Nephron progenitor cell (in vitro differentiated cells): ENCODE measurements at regions not wholly inside any gene's neighbourhood (a gene's known extent, or its start where the extent isn't known, plus 50 kb on each side); places are given as distances from the start of the nearest gene placed in this dataset.
A peak's percentile ranks its signal among the peaks of the same experiment; 100 is the strongest.

Experiments
- DNase-seq: peaks from one replicate; pipeline ENCODE4 v3.0.0; 2021
- H3K27ac Mint-ChIP-seq: 2 replicates; pipeline ENCODE4 v1.8.0; 2021; ENCODE audit warnings: mild to moderate bottlenecking, moderate library complexity, mixed read lengths
- H3K27me3 Mint-ChIP-seq: 2 replicates; pipeline ENCODE4 v1.8.0; 2021; ENCODE audit warnings: mild to moderate bottlenecking, low read depth, mixed read lengths; ENCODE audit not compliant: poor library complexity
- H3K36me3 Mint-ChIP-seq: 2 replicates; pipeline ENCODE4 v1.8.0; 2021; ENCODE audit warnings: low read depth, mixed read lengths
- H3K4me1 Mint-ChIP-seq: 2 replicates; pipeline ENCODE4 v1.8.0; 2021; ENCODE audit warnings: mixed read lengths
- H3K4me3 Mint-ChIP-seq: 2 replicates; pipeline ENCODE4 v1.8.0; 2021; ENCODE audit warnings: mild to moderate bottlenecking, moderate library complexity, mixed read lengths
- H3K9me3 Mint-ChIP-seq: 2 replicates; pipeline ENCODE4 v1.8.0; 2021; ENCODE audit warnings: mild to moderate bottlenecking, moderate library complexity, mixed read lengths
- TF ChIP-seq, protein P1 (sequence below): fragments of 200-600 bp; sonication (generic); IDR thresholded peaks from 2 replicates; pipeline ENCODE4 v1.5.0; 2021; ENCODE audit warnings: antibody characterized with exemption

DNA sequence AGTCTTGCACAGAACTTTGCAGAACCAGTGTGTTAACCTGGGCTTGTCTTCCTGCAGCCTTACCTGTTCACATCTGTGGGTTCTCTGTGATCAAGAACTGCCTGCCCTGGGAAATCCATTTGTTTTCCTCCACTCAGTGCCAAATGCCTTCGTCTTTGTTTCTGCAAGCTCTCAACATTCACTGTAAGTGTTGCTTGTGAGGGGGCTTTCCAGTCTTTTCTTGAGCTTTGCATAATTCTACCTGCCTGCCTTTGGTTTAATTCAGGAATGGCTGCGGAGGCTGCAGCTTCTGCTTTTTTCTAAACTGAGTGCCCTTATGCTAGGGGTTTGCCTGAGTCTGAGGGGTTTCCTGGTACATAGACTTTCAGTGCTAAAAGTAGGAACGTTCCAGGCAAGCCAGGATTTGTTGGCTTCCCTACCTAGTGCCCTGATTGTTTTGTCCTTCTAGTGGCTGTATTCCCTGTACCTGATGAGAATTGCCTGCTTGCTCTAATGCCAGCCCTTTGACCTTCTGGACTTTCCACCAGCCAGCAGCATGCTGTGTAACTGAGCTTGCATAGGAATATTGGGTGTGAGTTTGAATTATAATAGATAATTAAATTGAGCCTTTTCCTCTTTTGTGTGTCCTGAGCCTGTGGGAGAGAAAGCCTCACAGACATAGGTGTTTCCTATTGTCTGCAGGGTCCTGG is 96.6 kb upstream of the CLSTN2 start:
- Mint-ChIP-seq H3K27ac (no peak overlapping the region), H3K4me3 (no peak overlapping the region), H3K9me3 (peaks cover 3% of the 10 kb centered on the region), H3K27me3 (peaks cover 6% of the 10 kb centered on the region), H3K36me3 (no peaks in the 10 kb centered on the region), H3K4me1 (no peaks in the 10 kb centered on the region)
- DNase-seq, result no peak
- TF ChIP-seq, protein P1, sequence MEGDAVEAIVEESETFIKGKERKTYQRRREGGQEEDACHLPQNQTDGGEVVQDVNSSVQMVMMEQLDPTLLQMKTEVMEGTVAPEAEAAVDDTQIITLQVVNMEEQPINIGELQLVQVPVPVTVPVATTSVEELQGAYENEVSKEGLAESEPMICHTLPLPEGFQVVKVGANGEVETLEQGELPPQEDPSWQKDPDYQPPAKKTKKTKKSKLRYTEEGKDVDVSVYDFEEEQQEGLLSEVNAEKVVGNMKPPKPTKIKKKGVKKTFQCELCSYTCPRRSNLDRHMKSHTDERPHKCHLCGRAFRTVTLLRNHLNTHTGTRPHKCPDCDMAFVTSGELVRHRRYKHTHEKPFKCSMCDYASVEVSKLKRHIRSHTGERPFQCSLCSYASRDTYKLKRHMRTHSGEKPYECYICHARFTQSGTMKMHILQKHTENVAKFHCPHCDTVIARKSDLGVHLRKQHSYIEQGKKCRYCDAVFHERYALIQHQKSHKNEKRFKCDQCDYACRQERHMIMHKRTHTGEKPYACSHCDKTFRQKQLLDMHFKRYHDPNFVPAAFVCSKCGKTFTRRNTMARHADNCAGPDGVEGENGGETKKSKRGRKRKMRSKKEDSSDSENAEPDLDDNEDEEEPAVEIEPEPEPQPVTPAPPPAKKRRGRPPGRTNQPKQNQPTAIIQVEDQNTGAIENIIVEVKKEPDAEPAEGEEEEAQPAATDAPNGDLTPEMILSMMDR, result no peak

DNA sequence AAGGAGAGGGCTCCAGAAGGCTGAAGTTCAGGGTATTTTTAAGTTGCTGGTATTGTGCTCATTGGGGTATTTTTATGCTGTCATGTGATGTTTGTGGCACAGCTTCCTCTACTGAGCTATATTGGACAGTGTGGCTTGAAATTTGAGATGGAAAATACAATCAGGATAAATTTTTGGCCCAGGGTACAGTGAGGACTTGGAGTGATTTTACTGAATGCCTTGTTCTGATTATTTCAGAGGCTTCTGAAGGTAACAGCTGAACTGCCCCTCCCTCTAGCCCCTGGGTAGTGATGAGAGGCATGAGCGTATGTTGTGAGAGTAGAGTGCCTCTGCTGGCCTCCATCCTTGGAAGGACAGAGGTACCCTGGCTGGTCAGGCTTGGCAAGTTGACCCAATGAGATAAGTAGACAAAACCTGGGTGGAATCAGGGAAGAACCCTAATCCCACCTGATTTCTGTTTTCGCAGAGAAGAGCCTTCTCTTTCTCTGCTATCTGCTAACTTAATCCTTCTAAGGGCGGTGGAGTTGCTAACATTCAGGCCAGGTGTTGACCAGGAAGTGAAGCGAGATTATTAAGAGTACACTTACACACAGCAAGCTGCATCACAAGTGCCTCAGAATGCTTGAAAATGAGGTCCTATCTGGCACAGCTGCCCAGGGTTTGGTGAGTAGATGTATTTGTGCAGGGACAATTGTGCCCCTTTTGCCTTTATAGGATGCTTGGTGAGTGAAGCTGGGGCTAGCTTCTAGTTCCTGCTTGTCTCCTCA is 98.1 kb upstream of the CLSTN2 start:
- H3K27me3 Mint-ChIP-seq, result peaks cover 6% of the 10 kb centered on the region
- no peak overlapping the region for H3K27ac Mint-ChIP-seq

DNA sequence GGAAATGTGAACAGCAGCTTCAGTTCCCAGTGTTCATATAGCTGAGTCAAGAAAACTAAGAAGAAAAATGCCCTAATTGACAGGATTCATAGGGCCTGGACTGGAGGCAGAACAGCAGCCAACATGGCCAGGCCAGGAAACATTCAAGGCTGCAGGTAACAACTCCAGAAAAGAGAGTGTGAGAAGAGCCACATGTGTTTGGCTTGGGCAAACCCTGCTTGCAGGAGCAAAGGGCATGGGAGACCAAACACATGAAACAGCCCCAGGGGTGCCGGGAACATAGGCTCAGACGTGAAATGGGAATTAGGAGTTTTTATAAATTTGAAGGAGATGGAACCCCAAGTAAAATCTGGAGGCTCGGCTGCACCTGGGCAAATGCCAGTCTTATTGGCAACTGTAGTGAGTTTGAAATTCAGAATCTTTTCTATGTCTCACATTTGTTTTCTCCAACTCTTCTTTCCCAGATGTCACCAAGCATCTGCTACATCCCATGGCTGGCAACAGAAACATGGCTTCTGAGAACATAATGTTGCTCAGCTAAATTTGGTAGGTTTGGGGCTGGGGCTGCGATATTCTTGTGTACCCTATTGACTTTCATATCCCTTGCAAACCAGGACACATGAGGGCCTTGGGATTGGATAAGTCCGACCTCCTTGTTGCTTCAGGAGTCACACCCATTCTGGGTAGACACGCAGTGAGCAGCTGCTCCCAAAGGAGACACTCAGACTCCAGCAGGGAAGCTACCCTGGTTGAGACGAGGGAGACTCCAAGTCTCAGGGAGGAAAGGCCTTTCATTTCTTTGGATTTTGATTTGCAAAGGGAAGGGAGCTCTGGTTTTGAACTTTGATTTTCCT is 98.9 kb upstream of the CLSTN2 start:
- Mint-ChIP-seq H3K4me3 (no peak overlapping the region), H3K27me3 (peaks cover 6% of the 10 kb centered on the region), H3K9me3 (no peaks in the 10 kb centered on the region), H3K4me1 (no peaks in the 10 kb centered on the region), H3K27ac (no peak overlapping the region), H3K36me3 (no peaks in the 10 kb centered on the region)
- no peak for DNase-seq
- TF ChIP-seq, protein P1, result no peak

More for the DNA sequence above, 98.1 kb upstream of the CLSTN2 start:
- Mint-ChIP-seq H3K9me3 (no peaks in the 10 kb centered on the region), H3K4me1 (no peaks in the 10 kb centered on the region), H3K4me3 (no peak overlapping the region), H3K36me3 (no peaks in the 10 kb centered on the region)
- TF ChIP-seq, protein P1, result no peak
- DNase-seq, result no peak

DNA sequence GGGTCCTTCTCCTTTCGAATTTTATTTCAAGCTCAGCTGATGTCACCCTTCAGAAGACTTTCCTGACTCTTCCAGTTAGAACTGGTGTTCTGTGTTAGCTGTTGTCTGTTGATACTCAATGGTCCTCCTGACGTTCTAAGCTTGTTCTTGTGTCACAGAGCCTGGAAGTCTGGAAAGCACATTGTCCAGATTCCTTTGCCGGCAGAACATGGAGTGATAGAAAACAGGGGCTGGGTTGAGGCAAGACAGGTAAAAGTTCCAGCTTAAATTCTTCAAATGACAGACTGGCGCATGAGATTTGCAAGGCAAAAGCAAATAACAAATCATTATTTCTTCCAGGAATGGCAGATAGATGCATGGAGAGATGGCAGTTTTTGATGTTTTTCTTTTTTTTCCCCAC is 102.0 kb upstream of the CLSTN2 start:
- H3K4me3 Mint-ChIP-seq, result no peak overlapping the region
- no peaks in the 10 kb centered on the region for H3K4me1 Mint-ChIP-seq

DNA sequence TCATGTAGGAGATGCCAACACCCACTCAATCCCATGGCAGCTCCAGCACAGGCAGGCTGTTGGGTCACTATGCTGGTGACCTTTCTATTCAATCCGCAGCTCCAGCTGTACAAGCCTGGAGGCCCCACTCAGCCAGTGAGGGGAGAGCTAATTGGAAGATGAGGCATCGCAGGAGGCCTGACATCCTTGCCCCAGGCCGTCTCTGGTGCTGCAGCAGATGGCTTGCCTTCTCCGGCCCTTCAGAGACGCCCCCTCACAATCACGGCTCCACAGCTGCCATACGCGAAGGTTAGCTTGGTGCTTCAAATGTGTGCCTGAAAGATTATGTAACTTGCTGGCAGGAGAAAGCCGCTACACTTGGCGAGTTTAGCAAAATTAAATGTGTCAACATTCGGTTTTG is 104.2 kb upstream of the CLSTN2 start:
- no peaks in the 10 kb centered on the region for H3K9me3 Mint-ChIP-seq

More for the DNA sequence above, 102.0 kb upstream of the CLSTN2 start:
- TF ChIP-seq, protein P1, result no peak
- Mint-ChIP-seq H3K9me3 (no peaks in the 10 kb centered on the region), H3K36me3 (no peaks in the 10 kb centered on the region), H3K27ac (no peak overlapping the region), H3K27me3 (peaks cover 13% of the 10 kb centered on the region)
- DNase-seq, result no peak

More for the DNA sequence above, 104.2 kb upstream of the CLSTN2 start:
- Mint-ChIP-seq H3K36me3 (no peaks in the 10 kb centered on the region), H3K27ac (no peak overlapping the region), H3K4me3 (no peak overlapping the region), H3K4me1 (no peaks in the 10 kb centered on the region), H3K27me3 (peaks cover 20% of the 10 kb centered on the region)
- TF ChIP-seq, protein P1, result no peak
- DNase-seq, result peak; percentile 11
